ENCODE measurements at regions not wholly inside any gene's neighbourhood (a gene's known extent, or its start where the extent isn't known, plus 50 kb on each side); places are given as distances from the start of the nearest gene placed in this dataset.

DNA sequence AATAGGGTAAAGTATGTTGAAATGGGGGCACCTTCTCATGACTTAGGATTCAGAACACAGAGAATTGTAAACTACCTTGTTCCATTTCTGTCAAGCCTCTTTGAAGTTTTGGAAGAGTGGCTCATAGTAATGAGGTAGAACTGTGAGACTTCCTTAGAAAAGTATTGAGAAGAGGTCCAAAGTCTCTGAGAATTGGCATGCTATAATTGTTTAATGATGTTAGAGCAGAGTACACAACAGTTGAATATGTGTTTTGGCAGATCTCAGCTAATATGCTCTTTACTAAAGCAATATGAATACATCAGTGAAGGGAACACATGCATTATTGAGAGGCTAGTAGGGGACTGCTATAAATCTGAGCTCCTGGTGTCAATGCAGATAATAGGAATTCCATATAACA is 579.4 kb upstream of the RIOK2 start:
- TF ChIP-seq MAZ (IDR thresholded peaks at IDR 0.05; ENCODE audit: borderline replicate concordance, low read depth, low read length), result no peak
- TF ChIP-seq, protein P1, sequence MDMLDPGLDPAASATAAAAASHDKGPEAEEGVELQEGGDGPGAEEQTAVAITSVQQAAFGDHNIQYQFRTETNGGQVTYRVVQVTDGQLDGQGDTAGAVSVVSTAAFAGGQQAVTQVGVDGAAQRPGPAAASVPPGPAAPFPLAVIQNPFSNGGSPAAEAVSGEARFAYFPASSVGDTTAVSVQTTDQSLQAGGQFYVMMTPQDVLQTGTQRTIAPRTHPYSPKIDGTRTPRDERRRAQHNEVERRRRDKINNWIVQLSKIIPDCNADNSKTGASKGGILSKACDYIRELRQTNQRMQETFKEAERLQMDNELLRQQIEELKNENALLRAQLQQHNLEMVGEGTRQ (IDR thresholded peaks at IDR 0.05; ENCODE audit: low read depth, low read length), result no peak
- TF ChIP-seq, protein P2, sequence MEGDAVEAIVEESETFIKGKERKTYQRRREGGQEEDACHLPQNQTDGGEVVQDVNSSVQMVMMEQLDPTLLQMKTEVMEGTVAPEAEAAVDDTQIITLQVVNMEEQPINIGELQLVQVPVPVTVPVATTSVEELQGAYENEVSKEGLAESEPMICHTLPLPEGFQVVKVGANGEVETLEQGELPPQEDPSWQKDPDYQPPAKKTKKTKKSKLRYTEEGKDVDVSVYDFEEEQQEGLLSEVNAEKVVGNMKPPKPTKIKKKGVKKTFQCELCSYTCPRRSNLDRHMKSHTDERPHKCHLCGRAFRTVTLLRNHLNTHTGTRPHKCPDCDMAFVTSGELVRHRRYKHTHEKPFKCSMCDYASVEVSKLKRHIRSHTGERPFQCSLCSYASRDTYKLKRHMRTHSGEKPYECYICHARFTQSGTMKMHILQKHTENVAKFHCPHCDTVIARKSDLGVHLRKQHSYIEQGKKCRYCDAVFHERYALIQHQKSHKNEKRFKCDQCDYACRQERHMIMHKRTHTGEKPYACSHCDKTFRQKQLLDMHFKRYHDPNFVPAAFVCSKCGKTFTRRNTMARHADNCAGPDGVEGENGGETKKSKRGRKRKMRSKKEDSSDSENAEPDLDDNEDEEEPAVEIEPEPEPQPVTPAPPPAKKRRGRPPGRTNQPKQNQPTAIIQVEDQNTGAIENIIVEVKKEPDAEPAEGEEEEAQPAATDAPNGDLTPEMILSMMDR (conservative IDR thresholded peaks at IDR 0.05; ENCODE audit: low read depth, low read length), result no peak
- TF ChIP-seq MAFK (IDR thresholded peaks at IDR 0.05; ENCODE audit: low read depth, low read length), result no peak
- TF ChIP-seq SMC3 (IDR thresholded peaks at IDR 0.05; ENCODE audit: low read depth, low read length), result no peak
- ATAC-seq (ENCODE audit: low read depth), result no peak
- Histone ChIP-seq H3K9me1 (ENCODE audit: insufficient read depth, low read length) (0 out of 2 replicates have a peak, but pooled peaks cover 2% of the 10 kb centered on the region), H4K91ac (ENCODE audit: insufficient read depth, low read depth, low read length) (no peak overlapping the region), H3K9ac (ENCODE audit: low read depth, low read length) (no peak overlapping the region), H2BK15ac (ENCODE audit: low read depth, low read length) (no peak overlapping the region), H3K4me1 (ENCODE audit: control insufficient read depth, insufficient read depth, low read length) (0 out of 2 replicates have a peak, but pooled peaks cover 2% of the 10 kb centered on the region), H3K27me3 (ENCODE audit: control insufficient read depth, insufficient read depth, low read length) (no peaks in the 10 kb centered on the region), H3K36me3 (ENCODE audit: control insufficient read depth, insufficient read depth, low read length) (no peaks in the 10 kb centered on the region), H3K14ac (replicated peaks; ENCODE audit: low read depth, low read length) (no peak overlapping the region), H4K8ac (ENCODE audit: low read depth in 2 of 2, low read length in 2 of 2) (no peak overlapping the region), H3K56ac (ENCODE audit: extremely low read depth, insufficient read depth, low read length) (no peak overlapping the region), H3K18ac (ENCODE audit: low read depth, low read length) (no peak overlapping the region), H2BK120ac (ENCODE audit: low read depth, low read length) (no peak overlapping the region), H2AK5ac (ENCODE audit: low read depth, low read length) (no peak overlapping the region), H4K5ac (ENCODE audit: low read depth, low read length) (no peak overlapping the region), H2BK20ac (ENCODE audit: low read depth, low read length) (no peak overlapping the region), H3K4me3 (ENCODE audit: insufficient read depth, low read depth, low read length) (no peak overlapping the region), H3K79me1 (ENCODE audit: low read depth in 1 of 2, low read length in 2 of 2) (no peaks in the 10 kb centered on the region), H2AK9ac (replicated peaks; ENCODE audit: low read depth, low read length, poor library complexity) (no peak overlapping the region), H3K9me3 (ENCODE audit: control insufficient read depth, insufficient read depth, low read length) (no peaks in the 10 kb centered on the region), H2BK5ac (ENCODE audit: low read depth, low read length, poor library complexity, severe bottlenecking) (no peak overlapping the region), H2AFZ (replicated peaks; ENCODE audit: low read length, poor library complexity) (no peak overlapping the region), H3K4me2 (ENCODE audit: low read depth, low read length) (no peak overlapping the region), H3K27ac (ENCODE audit: insufficient read depth, low read length) (no peak overlapping the region), H4K20me1 (ENCODE audit: insufficient read depth, low read length) (no peaks in the 10 kb centered on the region), H3K23ac (ENCODE audit: low read depth, low read length) (no peak overlapping the region), H3K4ac (ENCODE audit: low read depth, low read length) (no peak overlapping the region)
- in situ Hi-C loops (cut with MboI; ENCODE audit: low sequenced_read_pairs), result no loop called here
- dilution Hi-C loops (cut with HindIII; ENCODE audit: low sequenced_read_pairs, unreplicated experiment), result no loop called here
- no peak for DNase-seq
- intact Hi-C loops (cut with micrococcal nuclease), result no loop called here
- ChIA-PET CTCF (no interaction called here), POLR2A (ENCODE audit: unreplicated experiment) (no interaction called here)
- no TSS peak for BruUV-seq (replicated peaks)
